ENCODE measurements at regions not wholly inside any gene's neighbourhood (a gene's known extent, or its start where the extent isn't known, plus 50 kb on each side); places are given as distances from the start of the nearest gene placed in this dataset.

GRCh38 chr13:79829880-79830279 lies 348.9 kb downstream of the NDFIP2 start:
- no peak overlapping the region for H3K4me3 ChIP-seq
- no peaks in the 10 kb centered on the region for H3K36me3 ChIP-seq
- TF ChIP-seq POLR2A (IDR thresholded peaks at IDR 0.05; ENCODE audit: low read depth) (no peak), EP300 (IDR thresholded peaks at IDR 0.05) (no peak), CTCF (IDR thresholded peaks at IDR 0.05) (no peak), POLR2AphosphoS5 (IDR thresholded peaks at IDR 0.05) (no peak)
- H3K4me1 ChIP-seq = no peaks in the 10 kb centered on the region
- intact Hi-C loops (cut with DNase I) = no loop called here
- no peak overlapping the region for H3K27ac ChIP-seq (replicated peaks in 1 of 4)
- H3K27me3 ChIP-seq = no peaks in the 10 kb centered on the region
- H3K9me3 ChIP-seq = no peaks in the 10 kb centered on the region
- WGBS = 73% methylated on average over 2 of the region's 2 CpGs
- DNase-seq (ENCODE audit: extremely low spot score) = no peak

GRCh38 chr13:79825959-79826358 lies 345.0 kb downstream of the NDFIP2 start:
- Histone ChIP-seq H3K9me3 (no peaks in the 10 kb centered on the region), H3K36me3 (no peaks in the 10 kb centered on the region), H3K4me1 (no peaks in the 10 kb centered on the region), H3K27ac (replicated peaks in 1 of 4) (no peak overlapping the region), H3K4me3 (no peak overlapping the region), H3K27me3 (no peaks in the 10 kb centered on the region)
- no peak for TF ChIP-seq POLR2A (IDR thresholded peaks at IDR 0.05; ENCODE audit: low read depth)
- TF ChIP-seq POLR2AphosphoS5 (IDR thresholded peaks at IDR 0.05) = no peak
- no peak for TF ChIP-seq CTCF (IDR thresholded peaks at IDR 0.05)
- TF ChIP-seq EP300 (IDR thresholded peaks at IDR 0.05) = no peak
- intact Hi-C loops (cut with DNase I) = no loop called here
- no peak for DNase-seq (ENCODE audit: extremely low spot score)

GRCh38 chr13:79815041-79815440 lies 334.1 kb downstream of the NDFIP2 start:
- intact Hi-C loops (cut with DNase I) = no loop called here
- peaks cover 0 to 8% (median 2%) of the 10 kb centered on the region in 4 donors for H3K4me1 ChIP-seq
- WGBS = 96% methylated on average over 1 of the region's 1 CpG
- H3K27me3 ChIP-seq = no peaks in the 10 kb centered on the region
- no peaks in the 10 kb centered on the region for H3K36me3 ChIP-seq
- no peak overlapping the region for H3K4me3 ChIP-seq
- H3K9me3 ChIP-seq = no peaks in the 10 kb centered on the region
- TF ChIP-seq POLR2A (IDR thresholded peaks at IDR 0.05; ENCODE audit: low read depth) = no peak
- TF ChIP-seq EP300 (IDR thresholded peaks at IDR 0.05) = no peak
- TF ChIP-seq CTCF (IDR thresholded peaks at IDR 0.05) = no peak
- H3K27ac ChIP-seq (replicated peaks in 1 of 4) = no peak overlapping the region
- no peak for DNase-seq (ENCODE audit: extremely low spot score)

- H3K4me1 ChIP-seq = peaks cover 0 to 8% (median 2%) of the 10 kb centered on the region in 4 donors
- WGBS = 97% methylated on average over 2 of the region's 2 CpGs
- no peak overlapping the region for H3K4me3 ChIP-seq
- H3K9me3 ChIP-seq = no peaks in the 10 kb centered on the region
- intact Hi-C loops (cut with DNase I) = no loop called here
- TF ChIP-seq POLR2A (IDR thresholded peaks at IDR 0.05; ENCODE audit: low read depth) (no peak), CTCF (IDR thresholded peaks at IDR 0.05) (no peak), EP300 (IDR thresholded peaks at IDR 0.05) (no peak), POLR2AphosphoS5 (IDR thresholded peaks at IDR 0.05) (no peak)
- H3K36me3 ChIP-seq = no peaks in the 10 kb centered on the region
- no peaks in the 10 kb centered on the region for H3K27me3 ChIP-seq
- no peak for DNase-seq (ENCODE audit: extremely low spot score)
- no peak overlapping the region for H3K27ac ChIP-seq (replicated peaks in 1 of 4)
Observed at GRCh38 chr13:79812070-79812850, 331.3 kb downstream of the NDFIP2 start.

GRCh38 chr13:79811170-79811569 lies 330.2 kb downstream of the NDFIP2 start:
- 40% methylated on average over 2 of the region's 2 CpGs for WGBS
- no peak overlapping the region for H3K4me3 ChIP-seq
- peaks cover 0 to 8% (median 2%) of the 10 kb centered on the region in 4 donors for H3K4me1 ChIP-seq
- H3K27me3 ChIP-seq = no peaks in the 10 kb centered on the region
- intact Hi-C loops (cut with DNase I) = no loop called here
- no peaks in the 10 kb centered on the region for H3K36me3 ChIP-seq
- no peak overlapping the region for H3K27ac ChIP-seq (replicated peaks in 1 of 4)
- no peak for TF ChIP-seq POLR2AphosphoS5 (IDR thresholded peaks at IDR 0.05)
- no peak for TF ChIP-seq POLR2A (IDR thresholded peaks at IDR 0.05; ENCODE audit: low read depth)
- no peak for TF ChIP-seq EP300 (IDR thresholded peaks at IDR 0.05)
- TF ChIP-seq CTCF (IDR thresholded peaks at IDR 0.05) = no peak
- no peak for DNase-seq (ENCODE audit: extremely low spot score)
- H3K9me3 ChIP-seq = no peaks in the 10 kb centered on the region

All from esophagus muscularis mucosa (tissue), 4 donors.